ENCODE measurements at regions not wholly inside any gene's neighbourhood (a gene's known extent, or its start where the extent isn't known, plus 50 kb on each side); places are given as distances from the start of the nearest gene placed in this dataset.

DNA sequence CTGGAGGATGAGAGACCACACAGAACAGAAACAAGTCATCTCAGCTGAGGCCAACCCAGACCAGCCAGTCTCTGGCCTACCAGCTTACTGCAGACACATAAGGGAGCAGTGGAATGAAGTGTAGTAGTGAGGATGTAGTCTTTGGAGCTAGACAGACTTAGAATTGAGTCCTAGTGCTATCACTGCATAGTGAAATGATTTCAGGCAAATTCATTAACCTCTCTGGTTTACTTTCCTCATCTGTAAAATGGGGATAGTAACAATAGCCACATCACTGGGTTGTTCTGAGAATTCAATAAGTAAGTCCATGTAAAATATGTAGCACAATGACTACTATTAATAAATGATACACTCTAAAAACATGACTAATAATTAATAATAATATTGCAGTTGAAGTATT lies 383.8 kb downstream of the DLEU7 start:
- TF ChIP-seq SNAI2 (CRISPR knock-in tag; IDR thresholded peaks at IDR 0.05) (no peak), OSR1 (CRISPR knock-in tag; IDR thresholded peaks at IDR 0.05) (no peak), ZFP30 (CRISPR knock-in tag; IDR thresholded peaks at IDR 0.05) (no peak), CSDC2 (CRISPR knock-in tag; IDR thresholded peaks at IDR 0.05) (no peak), ZNF8 (CRISPR knock-in tag; IDR thresholded peaks at IDR 0.05) (no peak), BACH2 (CRISPR knock-in tag; IDR thresholded peaks at IDR 0.05; ENCODE audit: borderline replicate concordance) (no peak), ZNF565 (CRISPR knock-in tag; conservative IDR thresholded peaks at IDR 0.05; ENCODE audit: low read depth) (no peak), GLIS3 (CRISPR knock-in tag; IDR thresholded peaks at IDR 0.05) (no peak), TCF4 (CRISPR knock-in tag; IDR thresholded peaks at IDR 0.05; ENCODE audit: borderline replicate concordance) (no peak), ESRRG (CRISPR knock-in tag; IDR thresholded peaks at IDR 0.05) (no peak)
- TF ChIP-seq, protein P1, sequence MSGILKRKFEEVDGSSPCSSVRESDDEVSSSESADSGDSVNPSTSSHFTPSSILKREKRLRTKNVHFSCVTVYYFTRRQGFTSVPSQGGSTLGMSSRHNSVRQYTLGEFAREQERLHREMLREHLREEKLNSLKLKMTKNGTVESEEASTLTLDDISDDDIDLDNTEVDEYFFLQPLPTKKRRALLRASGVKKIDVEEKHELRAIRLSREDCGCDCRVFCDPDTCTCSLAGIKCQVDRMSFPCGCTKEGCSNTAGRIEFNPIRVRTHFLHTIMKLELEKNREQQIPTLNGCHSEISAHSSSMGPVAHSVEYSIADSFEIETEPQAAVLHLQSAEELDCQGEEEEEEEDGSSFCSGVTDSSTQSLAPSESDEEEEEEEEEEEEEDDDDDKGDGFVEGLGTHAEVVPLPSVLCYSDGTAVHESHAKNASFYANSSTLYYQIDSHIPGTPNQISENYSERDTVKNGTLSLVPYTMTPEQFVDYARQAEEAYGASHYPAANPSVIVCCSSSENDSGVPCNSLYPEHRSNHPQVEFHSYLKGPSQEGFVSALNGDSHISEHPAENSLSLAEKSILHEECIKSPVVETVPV (CRISPR knock-in tag; IDR thresholded peaks at IDR 0.05): no peak
- TF ChIP-seq, protein P2, sequence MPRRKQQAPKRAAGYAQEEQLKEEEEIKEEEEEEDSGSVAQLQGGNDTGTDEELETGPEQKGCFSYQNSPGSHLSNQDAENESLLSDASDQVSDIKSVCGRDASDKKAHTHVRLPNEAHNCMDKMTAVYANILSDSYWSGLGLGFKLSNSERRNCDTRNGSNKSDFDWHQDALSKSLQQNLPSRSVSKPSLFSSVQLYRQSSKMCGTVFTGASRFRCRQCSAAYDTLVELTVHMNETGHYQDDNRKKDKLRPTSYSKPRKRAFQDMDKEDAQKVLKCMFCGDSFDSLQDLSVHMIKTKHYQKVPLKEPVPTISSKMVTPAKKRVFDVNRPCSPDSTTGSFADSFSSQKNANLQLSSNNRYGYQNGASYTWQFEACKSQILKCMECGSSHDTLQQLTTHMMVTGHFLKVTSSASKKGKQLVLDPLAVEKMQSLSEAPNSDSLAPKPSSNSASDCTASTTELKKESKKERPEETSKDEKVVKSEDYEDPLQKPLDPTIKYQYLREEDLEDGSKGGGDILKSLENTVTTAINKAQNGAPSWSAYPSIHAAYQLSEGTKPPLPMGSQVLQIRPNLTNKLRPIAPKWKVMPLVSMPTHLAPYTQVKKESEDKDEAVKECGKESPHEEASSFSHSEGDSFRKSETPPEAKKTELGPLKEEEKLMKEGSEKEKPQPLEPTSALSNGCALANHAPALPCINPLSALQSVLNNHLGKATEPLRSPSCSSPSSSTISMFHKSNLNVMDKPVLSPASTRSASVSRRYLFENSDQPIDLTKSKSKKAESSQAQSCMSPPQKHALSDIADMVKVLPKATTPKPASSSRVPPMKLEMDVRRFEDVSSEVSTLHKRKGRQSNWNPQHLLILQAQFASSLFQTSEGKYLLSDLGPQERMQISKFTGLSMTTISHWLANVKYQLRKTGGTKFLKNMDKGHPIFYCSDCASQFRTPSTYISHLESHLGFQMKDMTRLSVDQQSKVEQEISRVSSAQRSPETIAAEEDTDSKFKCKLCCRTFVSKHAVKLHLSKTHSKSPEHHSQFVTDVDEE (CRISPR knock-in tag; IDR thresholded peaks at IDR 0.05): no peak
- TF ChIP-seq, protein P3, sequence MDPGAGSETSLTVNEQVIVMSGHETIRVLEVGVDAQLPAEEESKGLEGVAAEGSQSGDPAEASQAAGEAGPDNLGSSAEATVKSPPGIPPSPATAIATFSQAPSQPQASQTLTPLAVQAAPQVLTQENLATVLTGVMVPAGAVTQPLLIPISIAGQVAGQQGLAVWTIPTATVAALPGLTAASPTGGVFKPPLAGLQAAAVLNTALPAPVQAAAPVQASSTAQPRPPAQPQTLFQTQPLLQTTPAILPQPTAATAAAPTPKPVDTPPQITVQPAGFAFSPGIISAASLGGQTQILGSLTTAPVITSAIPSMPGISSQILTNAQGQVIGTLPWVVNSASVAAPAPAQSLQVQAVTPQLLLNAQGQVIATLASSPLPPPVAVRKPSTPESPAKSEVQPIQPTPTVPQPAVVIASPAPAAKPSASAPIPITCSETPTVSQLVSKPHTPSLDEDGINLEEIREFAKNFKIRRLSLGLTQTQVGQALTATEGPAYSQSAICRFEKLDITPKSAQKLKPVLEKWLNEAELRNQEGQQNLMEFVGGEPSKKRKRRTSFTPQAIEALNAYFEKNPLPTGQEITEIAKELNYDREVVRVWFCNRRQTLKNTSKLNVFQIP (CRISPR knock-in tag; IDR thresholded peaks at IDR 0.05; ENCODE audit: borderline replicate concordance, low read depth): no peak
- ATAC-seq: no peak

DNA sequence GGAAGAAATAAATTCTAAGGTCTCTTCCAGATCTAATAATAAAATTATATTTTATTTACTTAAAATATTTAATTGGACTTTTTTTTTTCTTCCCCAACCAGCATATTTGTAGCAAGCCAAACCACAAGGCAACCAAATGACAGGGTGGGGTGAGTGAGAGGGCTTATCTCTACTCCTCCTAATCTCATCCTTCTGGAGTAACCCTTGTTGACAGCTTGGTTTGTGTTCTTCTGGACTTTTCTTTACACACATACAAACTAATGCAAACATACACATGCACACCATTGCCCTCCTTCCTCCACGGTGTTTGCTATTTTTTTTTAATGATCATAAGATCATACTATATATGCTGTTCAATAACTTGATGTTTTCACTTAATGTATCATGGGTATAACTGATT lies 383.1 kb downstream of the DLEU7 start:
- TF ChIP-seq, protein P3 (CRISPR knock-in tag; IDR thresholded peaks at IDR 0.05; ENCODE audit: borderline replicate concordance, low read depth): no peak
- no peak for TF ChIP-seq SNAI2 (CRISPR knock-in tag; IDR thresholded peaks at IDR 0.05)
- no peak for TF ChIP-seq ZNF70 (CRISPR knock-in tag; IDR thresholded peaks at IDR 0.05)
- no peak for TF ChIP-seq TOX (CRISPR knock-in tag; IDR thresholded peaks at IDR 0.05; ENCODE audit: borderline replicate concordance)
- no peak for TF ChIP-seq TCF4 (CRISPR knock-in tag; IDR thresholded peaks at IDR 0.05; ENCODE audit: borderline replicate concordance)
- no peak for TF ChIP-seq ZNF565 (CRISPR knock-in tag; conservative IDR thresholded peaks at IDR 0.05; ENCODE audit: low read depth)
- TF ChIP-seq BACH2 (CRISPR knock-in tag; IDR thresholded peaks at IDR 0.05; ENCODE audit: borderline replicate concordance): no peak
- TF ChIP-seq, protein P4, sequence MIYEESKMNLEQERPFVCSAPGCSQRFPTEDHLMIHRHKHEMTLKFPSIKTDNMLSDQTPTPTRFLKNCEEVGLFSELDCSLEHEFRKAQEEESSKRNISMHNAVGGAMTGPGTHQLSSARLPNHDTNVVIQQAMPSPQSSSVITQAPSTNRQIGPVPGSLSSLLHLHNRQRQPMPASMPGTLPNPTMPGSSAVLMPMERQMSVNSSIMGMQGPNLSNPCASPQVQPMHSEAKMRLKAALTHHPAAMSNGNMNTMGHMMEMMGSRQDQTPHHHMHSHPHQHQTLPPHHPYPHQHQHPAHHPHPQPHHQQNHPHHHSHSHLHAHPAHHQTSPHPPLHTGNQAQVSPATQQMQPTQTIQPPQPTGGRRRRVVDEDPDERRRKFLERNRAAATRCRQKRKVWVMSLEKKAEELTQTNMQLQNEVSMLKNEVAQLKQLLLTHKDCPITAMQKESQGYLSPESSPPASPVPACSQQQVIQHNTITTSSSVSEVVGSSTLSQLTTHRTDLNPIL (CRISPR knock-in tag; IDR thresholded peaks at IDR 0.05; ENCODE audit: low read depth): no peak
- no peak for TF ChIP-seq ISL1 (CRISPR knock-in tag; IDR thresholded peaks at IDR 0.05)
- ATAC-seq: no peak

DNA sequence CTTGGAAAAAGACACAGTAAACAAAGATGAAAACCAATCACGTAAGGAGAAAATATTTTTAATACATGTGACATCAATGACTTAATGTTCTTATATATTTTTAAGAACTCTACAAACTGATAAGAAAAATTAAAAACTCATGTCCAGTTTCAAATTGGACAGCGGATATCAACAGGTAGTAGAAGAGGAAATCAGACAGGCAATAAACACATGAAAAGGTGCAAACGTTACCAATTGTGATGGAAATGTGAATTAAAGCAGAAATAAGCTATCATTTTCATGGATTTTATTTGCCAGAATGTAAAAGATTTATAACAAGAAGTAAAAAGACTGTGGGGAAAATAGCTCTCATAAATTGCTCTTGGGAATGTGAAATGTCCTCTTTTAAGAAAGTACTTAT lies 382.3 kb downstream of the DLEU7 start:
- no peak for ATAC-seq

More for the DNA sequence above, 382.3 kb downstream of the DLEU7 start:
- TF ChIP-seq ZFP3 (CRISPR knock-in tag; IDR thresholded peaks at IDR 0.05): no peak
- TF ChIP-seq ZNF8 (CRISPR knock-in tag; IDR thresholded peaks at IDR 0.05): no peak
- TF ChIP-seq, protein P2 (CRISPR knock-in tag; IDR thresholded peaks at IDR 0.05): no peak
- TF ChIP-seq ZNF565 (CRISPR knock-in tag; conservative IDR thresholded peaks at IDR 0.05; ENCODE audit: low read depth): no peak

Measured in SK-N-SH treated with all-trans-retinoic acid at 6 μM for 48 hours (cell line).